GM12892 (cell line): ENCODE measurements at regions not wholly inside any gene's neighbourhood (a gene's known extent, or its start where the extent isn't known, plus 50 kb on each side); places are given as distances from the start of the nearest gene placed in this dataset.

Experiments
- DNase-seq: peaks from one replicate; pipeline ENCODE4 v3.0.0; 2011; ENCODE audit not compliant: insufficient read length
- FAIRE-seq: peaks from 2 replicates; lab custom pipeline; 2011; peaks lifted over from hg19 to GRCh38; lab: Jason Lieb, UNC
- POLR2A ChIP-seq: IDR thresholded peaks from 2 replicates; pipeline ENCODE4 v1.6.1; 2011; ENCODE audit warnings: low read depth, low read length, control low read depth
- POLR2AphosphoS5 ChIP-seq: IDR thresholded peaks from 2 replicates; pipeline ENCODE4 v1.6.1; 2011; ENCODE audit warnings: low read depth, low read length, control low read depth
- TAF1 ChIP-seq: IDR thresholded peaks from 2 replicates; pipeline ENCODE4 v1.6.1; 2011; ENCODE audit warnings: low read depth, mild to moderate bottlenecking, control low read depth, low read length, borderline replicate concordance

GRCh38 chr2:19772981-19773380, 128.8 kb downstream of the TTC32 start:
- TF ChIP-seq TAF1 (no peak), POLR2A (no peak), POLR2AphosphoS5 (no peak)
- no peak for DNase-seq

GRCh38 chr2:19769513-19769912, 132.3 kb downstream of the TTC32 start:
- TF ChIP-seq POLR2AphosphoS5: no peak
- TF ChIP-seq POLR2A: no peak
- TF ChIP-seq TAF1: no peak
- DNase-seq (no peak), FAIRE-seq (no peak)

More at GRCh38 chr2:19772981-19773380, 128.8 kb downstream of the TTC32 start:
- FAIRE-seq: no peak

GRCh38 chr2:19767899-19768298, 133.9 kb downstream of the TTC32 start:
- no peak for TF ChIP-seq TAF1
- TF ChIP-seq POLR2AphosphoS5: no peak
- no peak for TF ChIP-seq POLR2A
- DNase-seq (no peak), FAIRE-seq (no peak)

GRCh38 chr2:19764998-19765397, 136.8 kb downstream of the TTC32 start:
- FAIRE-seq: no peak
- TF ChIP-seq POLR2AphosphoS5: no peak
- no peak for TF ChIP-seq POLR2A
- no peak for TF ChIP-seq TAF1
- DNase-seq: no peak

GRCh38 chr2:19763731-19764130, 138.1 kb downstream of the TTC32 start:
- TF ChIP-seq POLR2A (no peak), POLR2AphosphoS5 (no peak), TAF1 (no peak)
- FAIRE-seq: no peak
- DNase-seq: no peak

GRCh38 chr2:19762959-19763605, 138.7 kb downstream of the TTC32 start:
- no peak for TF ChIP-seq POLR2A
- TF ChIP-seq POLR2AphosphoS5: no peak
- TF ChIP-seq TAF1: no peak
- FAIRE-seq (no peak), DNase-seq (no peak)

GRCh38 chr2:19762142-19762541, 139.6 kb downstream of the TTC32 start:
- FAIRE-seq: no peak
- TF ChIP-seq POLR2AphosphoS5 (no peak), POLR2A (no peak), TAF1 (no peak)

GRCh38 chr2:19759880-19760279, 141.9 kb downstream of the TTC32 start:
- TF ChIP-seq POLR2AphosphoS5 (no peak), TAF1 (no peak), POLR2A (no peak)
- DNase-seq (no peak), FAIRE-seq (no peak)

More at GRCh38 chr2:19762142-19762541, 139.6 kb downstream of the TTC32 start:
- no peak for DNase-seq

GRCh38 chr2:19758658-19759057, 143.1 kb downstream of the TTC32 start:
- DNase-seq (no peak), FAIRE-seq (no peak)
- TF ChIP-seq POLR2AphosphoS5: no peak
- no peak for TF ChIP-seq POLR2A
- no peak for TF ChIP-seq TAF1

- FAIRE-seq (no peak), DNase-seq (no peak)
- TF ChIP-seq TAF1: no peak
- TF ChIP-seq POLR2AphosphoS5: no peak
- no peak for TF ChIP-seq POLR2A
These were observed 144.2 kb downstream of the TTC32 start for GRCh38 chr2:19757586-19757985.

GRCh38 chr2:19754907-19755306, 146.9 kb downstream of the TTC32 start:
- TF ChIP-seq TAF1 (no peak), POLR2AphosphoS5 (no peak), POLR2A (no peak)
- DNase-seq (no peak), FAIRE-seq (no peak)

- FAIRE-seq (no peak), DNase-seq (no peak)
- TF ChIP-seq POLR2A (no peak), POLR2AphosphoS5 (no peak), TAF1 (no peak)
These were observed 148.0 kb downstream of the TTC32 start for GRCh38 chr2:19753818-19754217.

GRCh38 chr2:19753314-19753713, 148.5 kb downstream of the TTC32 start:
- no peak for DNase-seq
- TF ChIP-seq POLR2A: no peak
- no peak for TF ChIP-seq POLR2AphosphoS5
- no peak for TF ChIP-seq TAF1
- no peak for FAIRE-seq
